ENCODE measurements at regions not wholly inside any gene's neighbourhood (a gene's known extent, or its start where the extent isn't known, plus 50 kb on each side); places are given as distances from the start of the nearest gene placed in this dataset.

DNA sequence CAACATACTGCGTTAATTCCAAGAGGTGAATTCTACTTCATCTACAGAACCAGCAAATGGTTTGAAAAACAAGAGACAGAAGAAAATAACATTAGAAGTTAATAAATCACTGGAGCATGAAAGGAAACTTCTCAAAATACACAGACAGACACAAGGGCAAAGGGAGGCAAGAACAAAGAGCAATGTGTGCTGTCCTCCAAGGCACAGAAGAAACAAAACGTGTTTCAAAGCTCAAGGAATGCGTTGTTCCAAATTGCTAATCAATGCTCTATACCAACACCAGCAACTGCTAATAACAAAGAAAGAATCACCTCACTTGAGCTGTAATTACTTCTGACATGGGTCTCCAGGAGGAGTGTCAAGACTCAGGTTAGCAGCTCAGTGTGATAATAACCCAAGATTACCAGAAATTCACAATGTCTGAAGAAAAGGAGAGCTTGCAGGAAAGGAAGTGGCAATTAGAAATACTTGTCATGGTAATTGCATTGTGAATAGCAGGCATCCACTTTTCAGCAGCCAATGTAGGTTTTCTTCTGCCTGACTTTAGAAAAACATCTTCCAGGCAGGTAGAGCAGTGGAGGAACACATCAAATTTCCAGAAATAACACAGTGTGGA is 175.4 kb downstream of the SEC16B start:
- TF ChIP-seq RFX5 (IDR thresholded peaks at IDR 0.05; ENCODE audit: low read depth, low read length) (no peak), CHD1 (IDR thresholded peaks at IDR 0.05; ENCODE audit: low read depth, low read length) (no peak), CEBPB (IDR thresholded peaks at IDR 0.05; ENCODE audit: low read depth, low read length) (no peak), MAZ (IDR thresholded peaks at IDR 0.05; ENCODE audit: borderline replicate concordance, low read depth, low read length) (no peak), POLR2A (IDR thresholded peaks at IDR 0.05; ENCODE audit: low read depth, low read length) (no peak)
- TF ChIP-seq, protein P1, sequence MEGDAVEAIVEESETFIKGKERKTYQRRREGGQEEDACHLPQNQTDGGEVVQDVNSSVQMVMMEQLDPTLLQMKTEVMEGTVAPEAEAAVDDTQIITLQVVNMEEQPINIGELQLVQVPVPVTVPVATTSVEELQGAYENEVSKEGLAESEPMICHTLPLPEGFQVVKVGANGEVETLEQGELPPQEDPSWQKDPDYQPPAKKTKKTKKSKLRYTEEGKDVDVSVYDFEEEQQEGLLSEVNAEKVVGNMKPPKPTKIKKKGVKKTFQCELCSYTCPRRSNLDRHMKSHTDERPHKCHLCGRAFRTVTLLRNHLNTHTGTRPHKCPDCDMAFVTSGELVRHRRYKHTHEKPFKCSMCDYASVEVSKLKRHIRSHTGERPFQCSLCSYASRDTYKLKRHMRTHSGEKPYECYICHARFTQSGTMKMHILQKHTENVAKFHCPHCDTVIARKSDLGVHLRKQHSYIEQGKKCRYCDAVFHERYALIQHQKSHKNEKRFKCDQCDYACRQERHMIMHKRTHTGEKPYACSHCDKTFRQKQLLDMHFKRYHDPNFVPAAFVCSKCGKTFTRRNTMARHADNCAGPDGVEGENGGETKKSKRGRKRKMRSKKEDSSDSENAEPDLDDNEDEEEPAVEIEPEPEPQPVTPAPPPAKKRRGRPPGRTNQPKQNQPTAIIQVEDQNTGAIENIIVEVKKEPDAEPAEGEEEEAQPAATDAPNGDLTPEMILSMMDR (conservative IDR thresholded peaks at IDR 0.05; ENCODE audit: low read depth, low read length), result no peak
